Smooth muscle cell (in vitro differentiated cells): ENCODE measurements at regions not wholly inside any gene's neighbourhood (a gene's known extent, or its start where the extent isn't known, plus 50 kb on each side); places are given as distances from the start of the nearest gene placed in this dataset.

Source experiments
- DNase-seq: peaks from one replicate; lab custom pipeline; 2025; ENCODE audit not compliant: unreplicated experiment; lab: John Stamatoyannopoulos, UW
- H2AFZ ChIP-seq: fragments of 200-600 bp; sonication (generic); 2 replicates; pipeline ENCODE4 v1.6.0; 2016; ENCODE audit warnings: antibody characterized with exemption, low read depth, mild to moderate bottlenecking
- H3F3A ChIP-seq: fragments of 200-600 bp; sonication (generic); 2 replicates; pipeline ENCODE4 v1.6.0; 2017; ENCODE audit warnings: antibody characterized with exemption, low read depth
- H3K27ac ChIP-seq: fragments of 200-600 bp; sonication (generic); 2 replicates; pipeline ENCODE4 v1.5.1; 2016; ENCODE audit warnings: low read depth, mild to moderate bottlenecking
- H3K27me3 ChIP-seq: fragments of 200-600 bp; sonication (generic); 2 replicates; pipeline ENCODE4 v1.6.1; 2016; ENCODE audit warnings: low read depth, mild to moderate bottlenecking
- H3K36me3 ChIP-seq: fragments of 200-600 bp; sonication (generic); 2 replicates; pipeline ENCODE4 v1.5.1; 2016; ENCODE audit warnings: low read depth
- H3K4me1 ChIP-seq: fragments of 200-600 bp; sonication (generic); 2 replicates; pipeline ENCODE4 v1.5.1; 2016; ENCODE audit warnings: low read depth
- H3K4me2 ChIP-seq: fragments of 200-600 bp; sonication (generic); 2 replicates; pipeline ENCODE4 v1.6.0; 2016; ENCODE audit warnings: mild to moderate bottlenecking
- H3K4me3 ChIP-seq: fragments of 200-600 bp; sonication (generic); 2 replicates; pipeline ENCODE4 v1.5.1; 2016; ENCODE audit warnings: mild to moderate bottlenecking
- H3K79me2 ChIP-seq: fragments of 200-600 bp; sonication (generic); 2 replicates; pipeline ENCODE4 v1.6.0; 2016; ENCODE audit warnings: low read depth, mild to moderate bottlenecking
- H3K9ac ChIP-seq: fragments of 200-600 bp; sonication (generic); 2 replicates; pipeline ENCODE4 v1.6.0; 2016; ENCODE audit warnings: low read depth
- H3K9me3 ChIP-seq: fragments of 200-600 bp; sonication (generic); replicated peaks from 2 replicates; pipeline ENCODE4 v1.5.1; 2016; ENCODE audit warnings: low read depth
- H4K20me1 ChIP-seq: fragments of 200-600 bp; sonication (generic); 2 replicates; pipeline ENCODE4 v1.6.0; 2016; ENCODE audit warnings: low read depth
- CTCF ChIP-seq: fragments of 200-600 bp; sonication (generic); IDR thresholded peaks from 2 replicates; pipeline ENCODE4 v1.5.1; 2017; ENCODE audit warnings: borderline replicate concordance, mild to moderate bottlenecking, antibody characterized with exemption; ENCODE audit not compliant: insufficient read depth, poor library complexity, severe bottlenecking
- WGBS: methylation state at CpG from one replicate; pipeline ENCODE4 v1.1.7; 2016; ENCODE audit warnings: low lambda C conversion rate; 5-methylcytosine and 5-hydroxymethylcytosine counted together

GRCh38 chr1:25168193-25169071, 63.9 kb downstream of the SYF2 start:
- no peak overlapping the region for H3K4me2 ChIP-seq
- 60% methylated on average over 11 of the region's 11 CpGs for WGBS
- H3K27me3 ChIP-seq = no peaks in the 10 kb centered on the region
- no peak for DNase-seq
- H3K9ac ChIP-seq = no peak overlapping the region
- H3K79me2 ChIP-seq = no peaks in the 10 kb centered on the region
- H2AFZ ChIP-seq = no peak overlapping the region
- no peak for TF ChIP-seq CTCF
- no peaks in the 10 kb centered on the region for H3K36me3 ChIP-seq
- no peaks in the 10 kb centered on the region for H3K9me3 ChIP-seq
- peaks cover 5% of the 10 kb centered on the region for H3K4me1 ChIP-seq
- H3K4me3 ChIP-seq = no peak overlapping the region
- no peaks in the 10 kb centered on the region for H4K20me1 ChIP-seq
- H3F3A ChIP-seq = no peaks in the 10 kb centered on the region
- no peak overlapping the region for H3K27ac ChIP-seq

GRCh38 chr1:25167269-25168192, 64.8 kb downstream of the SYF2 start:
- DNase-seq = no peak
- Histone ChIP-seq H3K27ac (no peak overlapping the region), H3K4me3 (no peak overlapping the region)

GRCh38 chr1:25166847-25167246, 65.5 kb downstream of the SYF2 start:
- H3K4me2 ChIP-seq = no peak overlapping the region
- H3K27me3 ChIP-seq = no peaks in the 10 kb centered on the region
- no peaks in the 10 kb centered on the region for H4K20me1 ChIP-seq
- no peaks in the 10 kb centered on the region for H3F3A ChIP-seq
- H3K79me2 ChIP-seq = no peaks in the 10 kb centered on the region
- WGBS = 91% methylated on average over 3 of the region's 4 CpGs
- no peaks in the 10 kb centered on the region for H3K9me3 ChIP-seq
- H3K9ac ChIP-seq = no peak overlapping the region
- H3K4me3 ChIP-seq = no peak overlapping the region
- H3K4me1 ChIP-seq = peaks cover 5% of the 10 kb centered on the region
- no peak overlapping the region for H3K27ac ChIP-seq
- DNase-seq = no peak
- no peaks in the 10 kb centered on the region for H3K36me3 ChIP-seq
- no peak overlapping the region for H2AFZ ChIP-seq
- TF ChIP-seq CTCF = no peak

More at GRCh38 chr1:25167269-25168192, 64.8 kb downstream of the SYF2 start:
- H3K36me3 ChIP-seq = no peaks in the 10 kb centered on the region
- H3K79me2 ChIP-seq = no peaks in the 10 kb centered on the region
- no peaks in the 10 kb centered on the region for H3K9me3 ChIP-seq
- H3K4me2 ChIP-seq = no peak overlapping the region
- peaks cover 5% of the 10 kb centered on the region for H3K4me1 ChIP-seq
- WGBS = 66% methylated on average over 17 of the region's 17 CpGs
- no peaks in the 10 kb centered on the region for H3K27me3 ChIP-seq
- TF ChIP-seq CTCF = no peak
- no peaks in the 10 kb centered on the region for H3F3A ChIP-seq
- no peak overlapping the region for H2AFZ ChIP-seq
- H4K20me1 ChIP-seq = no peaks in the 10 kb centered on the region
- H3K9ac ChIP-seq = no peak overlapping the region
